SK-N-SH (cell line): ENCODE measurements at regions not wholly inside any gene's neighbourhood (a gene's known extent, or its start where the extent isn't known, plus 50 kb on each side); places are given as distances from the start of the nearest gene placed in this dataset.
A peak's percentile ranks its signal among the peaks of the same experiment; 100 is the strongest.

ENCODE experiments used
- CTCF ChIA-PET: fragments of 300-600, 350-600 bp; formaldehyde crosslinking; extraction: SDS; loops from one replicate; lab custom pipeline; 2021; lab: Yijun Ruan, JAX
- POLR2A ChIA-PET: fragments of 350-600 bp; sonication (Branson Sonifier 250); formaldehyde crosslinking; extraction: SDS; loops from one replicate; lab custom pipeline; 2020; ENCODE audit warnings: antibody characterized with exemption, inconsistent platforms; lab: Yijun Ruan, JAX
- DNase-seq: peaks from one replicate; pipeline ENCODE4 v3.0.0; 2012
- H2AFZ ChIP-seq: fragments of 200-600 bp; sonication (generic); 2 replicates; pipeline ENCODE4 v1.8.1; 2016; ENCODE audit warnings: antibody characterized with exemption, mild to moderate bottlenecking, low read depth
- H3F3A ChIP-seq: fragments of 200-600 bp; sonication (generic); replicated peaks from 2 replicates; pipeline ENCODE3; 2016; ENCODE audit warnings: antibody characterized with exemption, mild to moderate bottlenecking; ENCODE audit not compliant: insufficient read depth
- H3K27ac ChIP-seq, 2 experiments: fragments of 200-500 bp in 1 of 2; fragments of 200-600 bp in 1 of 2; sonication (Bioruptor generic) in 1 of 2; sonication (generic), shearing (Covaris generic) in 1 of 2; 2 replicates each; pipeline versions ENCODE4 v1.5.1 to v1.6.1; 2014 to 2016; ENCODE audit warnings: low read depth in 2 of 2, inconsistent platforms in 1 of 2, low read length in 1 of 2, mild to moderate bottlenecking in 1 of 2, mixed read lengths in 1 of 2
- H3K27me3 ChIP-seq: fragments of 200-600 bp; sonication (generic), shearing (Covaris generic); 2 replicates; pipeline ENCODE4 v1.6.1; 2016; ENCODE audit warnings: mixed run types; ENCODE audit not compliant: insufficient read depth
- H3K36me3 ChIP-seq, 2 experiments: fragments of 200-500 bp in 1 of 2; fragments of 200-600 bp in 1 of 2; sonication (Bioruptor generic) in 1 of 2; sonication (generic) in 1 of 2; replicated peaks in 1 of 2; 2 replicates each; pipeline versions ENCODE3 to v1.5.1; 2014 to 2016; ENCODE audit warnings: low read length in 1 of 2, mild to moderate bottlenecking in 1 of 2; ENCODE audit not compliant: insufficient read depth in 2 of 2, control insufficient read depth in 1 of 2
- H3K4me1 ChIP-seq, 2 experiments: fragments of 200-500 bp in 1 of 2; fragments of 200-600 bp in 1 of 2; sonication (Bioruptor generic) in 1 of 2; sonication (generic), shearing (Covaris generic) in 1 of 2; 2 replicates each; pipeline versions ENCODE4 v1.5.1 to v1.6.1; 2014 to 2016; ENCODE audit warnings: low read depth in 1 of 2, low read length in 1 of 2, mixed run types in 1 of 2; ENCODE audit not compliant: insufficient read depth in 2 of 2, control insufficient read depth in 1 of 2
- H3K4me2 ChIP-seq: fragments of 200-600 bp; sonication (generic), shearing (Covaris generic); 2 replicates; pipeline ENCODE4 v1.6.1; 2017; ENCODE audit warnings: mixed run types
- H3K4me3 ChIP-seq, 2 experiments: fragments of 200-500 bp in 1 of 2; fragments of 200-600 bp in 1 of 2; sonication (Bioruptor generic) in 1 of 2; sonication (generic), shearing (Covaris generic) in 1 of 2; 2 replicates each; pipeline versions ENCODE4 v1.5.1 to v1.8.1; 2014 to 2016; ENCODE audit warnings: low read depth in 2 of 2, inconsistent platforms in 1 of 2, low read length in 1 of 2, mild to moderate bottlenecking in 1 of 2, mixed read lengths in 1 of 2, moderate library complexity in 1 of 2
- H3K79me2 ChIP-seq: fragments of 200-600 bp; sonication (generic); 2 replicates; pipeline ENCODE4 v1.8.1; 2017; ENCODE audit warnings: mild to moderate bottlenecking; ENCODE audit not compliant: insufficient read depth
- H3K9ac ChIP-seq: fragments of 200-600 bp; sonication (generic); 2 replicates; pipeline ENCODE4 v1.6.1; 2017; ENCODE audit warnings: mixed run types
- H3K9me2 ChIP-seq: fragments of 200-600 bp; sonication (generic); 2 replicates; pipeline ENCODE4 v1.6.1; 2017; ENCODE audit warnings: mixed run types
- H3K9me3 ChIP-seq: fragments of 200-600 bp; sonication (generic); 2 replicates; pipeline ENCODE4 v1.6.1; 2017; ENCODE audit warnings: mixed run types, mild to moderate bottlenecking, moderate library complexity
- H4K20me1 ChIP-seq: fragments of 200-600 bp; sonication (generic); 2 replicates; pipeline ENCODE4 v1.6.1; 2017; ENCODE audit warnings: mild to moderate bottlenecking, mixed run types; ENCODE audit not compliant: insufficient read depth
- ELF1 ChIP-seq: IDR thresholded peaks from 2 replicates; pipeline ENCODE4 v1.4.0; 2012
- FOXJ3 ChIP-seq: sonication (generic); formaldehyde crosslinking; IDR thresholded peaks from 2 replicates; pipeline ENCODE4 v1.5.1; 2020; ENCODE audit warnings: mild to moderate bottlenecking, missing genetic modification reagents
- FOXM1 ChIP-seq: IDR thresholded peaks from 2 replicates; pipeline ENCODE4 v1.4.0; 2012; ENCODE audit warnings: low read depth, mild to moderate bottlenecking
- GATA2 ChIP-seq: sonication (generic); formaldehyde crosslinking; IDR thresholded peaks from 2 replicates; pipeline ENCODE4 v1.5.0; 2020; ENCODE audit warnings: mild to moderate bottlenecking, missing genetic modification reagents
- JUND ChIP-seq: IDR thresholded peaks from 2 replicates; pipeline ENCODE4 v1.4.0; 2012
- MXI1 ChIP-seq: IDR thresholded peaks from 2 replicates; pipeline ENCODE4 v1.6.1; 2012; ENCODE audit warnings: mild to moderate bottlenecking, low read depth, low read length, improper control_type of control experiment
- RAD21 ChIP-seq: IDR thresholded peaks from 2 replicates; pipeline ENCODE4 v1.6.1; 2012; ENCODE audit warnings: mild to moderate bottlenecking, low read length
- RCOR1 ChIP-seq: fragments of 150-350 bp; IDR thresholded peaks from 2 replicates; pipeline ENCODE4 v1.6.1; 2017; ENCODE audit warnings: antibody characterized with exemption, low read length
- SIN3A ChIP-seq: IDR thresholded peaks from 2 replicates; pipeline ENCODE4 v1.6.1; 2012; ENCODE audit warnings: low read depth, mild to moderate bottlenecking, low read length, moderate library complexity, borderline replicate concordance
- TCF12 ChIP-seq: IDR thresholded peaks from 2 replicates; pipeline ENCODE4 v1.4.0; 2012
- TEAD4 ChIP-seq: IDR thresholded peaks from 2 replicates; pipeline ENCODE4 v1.4.0; 2012; ENCODE audit warnings: mild to moderate bottlenecking, borderline replicate concordance; ENCODE audit not compliant: insufficient read depth
- WGBS: methylation state at CpG from one replicate; pipeline ENCODE4 v1.1.6; 2017; ENCODE audit warnings: low lambda C conversion rate; 5-methylcytosine and 5-hydroxymethylcytosine counted together
- TF ChIP-seq, protein P1 (sequence below): IDR thresholded peaks from 2 replicates; pipeline ENCODE4 v1.4.0; 2012; ENCODE audit warnings: low read depth, borderline replicate concordance
- TF ChIP-seq, protein P2 (sequence below): IDR thresholded peaks from 2 replicates; pipeline ENCODE4; 2012
- TF ChIP-seq, protein P3 (sequence below): fragments of 150-350 bp; IDR thresholded peaks from 2 replicates; pipeline ENCODE4 v1.6.1; 2017; ENCODE audit warnings: antibody characterized with exemption, low read length, low read depth, borderline replicate concordance
- TF ChIP-seq, protein P4 (sequence below): IDR thresholded peaks from 2 replicates; pipeline ENCODE4 v1.6.1; 2012; ENCODE audit warnings: mild to moderate bottlenecking, low read depth, low read length, moderate library complexity

DNA sequence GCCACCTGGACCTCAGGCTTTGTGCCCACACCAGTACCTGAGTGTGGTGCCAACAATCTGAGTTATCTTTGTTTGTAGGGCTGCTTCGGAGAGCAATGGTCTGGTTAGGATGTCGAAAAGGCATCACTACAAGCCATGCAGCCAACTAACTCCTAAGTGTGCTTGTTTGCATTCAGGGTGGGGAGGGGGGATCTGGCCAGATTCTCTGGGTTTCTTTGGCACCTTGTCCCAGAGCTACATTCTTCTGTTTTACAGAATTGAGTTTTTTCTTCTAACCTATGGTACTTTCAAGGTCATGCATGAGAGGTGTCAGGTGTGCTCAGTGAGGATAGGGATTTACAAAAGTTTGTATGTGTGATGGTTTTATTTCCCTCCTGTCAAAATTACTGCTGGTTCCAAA lies 391.4 kb upstream of the RARB start:
- no peak overlapping the region for H3K4me3 ChIP-seq
- CTCF ChIA-PET = interaction anchor here (0.6 kb wide), 1 partner anchor 446 kb away, joined by 3 read pairs; no protein-coding TSS in a partner anchor
- no peak overlapping the region; the same call in 1 of the 2 replicates for H3K4me2 ChIP-seq
- peak overlapping the region in 1 of 2 experiments; percentile 28; a peak in 1 of 4 replicates for H3K27ac ChIP-seq
- no peaks in the 10 kb centered on the region for H3K9me2 ChIP-seq
- no peaks in the 10 kb centered on the region for H3K9me3 ChIP-seq
- H3F3A ChIP-seq = no peaks in the 10 kb centered on the region
- POLR2A ChIA-PET = no interaction called here
- no peak overlapping the region for H3K9ac ChIP-seq
- H3K36me3 ChIP-seq = no peaks in the 10 kb centered on the region
- no peak overlapping the region for H2AFZ ChIP-seq
- H3K4me1 ChIP-seq = peaks cover 0 to 4% of the 10 kb centered on the region in 2 experiments; a peak in 2 of 4 replicates
- DNase-seq = no peak
- H4K20me1 ChIP-seq = no peaks in the 10 kb centered on the region
- no peaks in the 10 kb centered on the region for H3K27me3 ChIP-seq
- TF ChIP-seq, protein P1, sequence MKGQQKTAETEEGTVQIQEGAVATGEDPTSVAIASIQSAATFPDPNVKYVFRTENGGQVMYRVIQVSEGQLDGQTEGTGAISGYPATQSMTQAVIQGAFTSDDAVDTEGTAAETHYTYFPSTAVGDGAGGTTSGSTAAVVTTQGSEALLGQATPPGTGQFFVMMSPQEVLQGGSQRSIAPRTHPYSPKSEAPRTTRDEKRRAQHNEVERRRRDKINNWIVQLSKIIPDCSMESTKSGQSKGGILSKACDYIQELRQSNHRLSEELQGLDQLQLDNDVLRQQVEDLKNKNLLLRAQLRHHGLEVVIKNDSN = no peak
- no peak for TF ChIP-seq FOXJ3
- TF ChIP-seq, protein P2, sequence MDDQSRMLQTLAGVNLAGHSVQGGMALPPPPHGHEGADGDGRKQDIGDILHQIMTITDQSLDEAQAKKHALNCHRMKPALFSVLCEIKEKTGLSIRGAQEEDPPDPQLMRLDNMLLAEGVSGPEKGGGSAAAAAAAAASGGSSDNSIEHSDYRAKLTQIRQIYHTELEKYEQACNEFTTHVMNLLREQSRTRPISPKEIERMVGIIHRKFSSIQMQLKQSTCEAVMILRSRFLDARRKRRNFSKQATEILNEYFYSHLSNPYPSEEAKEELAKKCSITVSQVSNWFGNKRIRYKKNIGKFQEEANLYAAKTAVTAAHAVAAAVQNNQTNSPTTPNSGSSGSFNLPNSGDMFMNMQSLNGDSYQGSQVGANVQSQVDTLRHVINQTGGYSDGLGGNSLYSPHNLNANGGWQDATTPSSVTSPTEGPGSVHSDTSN = no peak
- TF ChIP-seq, protein P3, sequence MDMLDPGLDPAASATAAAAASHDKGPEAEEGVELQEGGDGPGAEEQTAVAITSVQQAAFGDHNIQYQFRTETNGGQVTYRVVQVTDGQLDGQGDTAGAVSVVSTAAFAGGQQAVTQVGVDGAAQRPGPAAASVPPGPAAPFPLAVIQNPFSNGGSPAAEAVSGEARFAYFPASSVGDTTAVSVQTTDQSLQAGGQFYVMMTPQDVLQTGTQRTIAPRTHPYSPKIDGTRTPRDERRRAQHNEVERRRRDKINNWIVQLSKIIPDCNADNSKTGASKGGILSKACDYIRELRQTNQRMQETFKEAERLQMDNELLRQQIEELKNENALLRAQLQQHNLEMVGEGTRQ = no peak
- no peak for TF ChIP-seq TCF12
- TF ChIP-seq ELF1 = no peak
- TF ChIP-seq JUND = no peak
- no peak for TF ChIP-seq RCOR1
- TF ChIP-seq RAD21 = no peak
- TF ChIP-seq, protein P4, sequence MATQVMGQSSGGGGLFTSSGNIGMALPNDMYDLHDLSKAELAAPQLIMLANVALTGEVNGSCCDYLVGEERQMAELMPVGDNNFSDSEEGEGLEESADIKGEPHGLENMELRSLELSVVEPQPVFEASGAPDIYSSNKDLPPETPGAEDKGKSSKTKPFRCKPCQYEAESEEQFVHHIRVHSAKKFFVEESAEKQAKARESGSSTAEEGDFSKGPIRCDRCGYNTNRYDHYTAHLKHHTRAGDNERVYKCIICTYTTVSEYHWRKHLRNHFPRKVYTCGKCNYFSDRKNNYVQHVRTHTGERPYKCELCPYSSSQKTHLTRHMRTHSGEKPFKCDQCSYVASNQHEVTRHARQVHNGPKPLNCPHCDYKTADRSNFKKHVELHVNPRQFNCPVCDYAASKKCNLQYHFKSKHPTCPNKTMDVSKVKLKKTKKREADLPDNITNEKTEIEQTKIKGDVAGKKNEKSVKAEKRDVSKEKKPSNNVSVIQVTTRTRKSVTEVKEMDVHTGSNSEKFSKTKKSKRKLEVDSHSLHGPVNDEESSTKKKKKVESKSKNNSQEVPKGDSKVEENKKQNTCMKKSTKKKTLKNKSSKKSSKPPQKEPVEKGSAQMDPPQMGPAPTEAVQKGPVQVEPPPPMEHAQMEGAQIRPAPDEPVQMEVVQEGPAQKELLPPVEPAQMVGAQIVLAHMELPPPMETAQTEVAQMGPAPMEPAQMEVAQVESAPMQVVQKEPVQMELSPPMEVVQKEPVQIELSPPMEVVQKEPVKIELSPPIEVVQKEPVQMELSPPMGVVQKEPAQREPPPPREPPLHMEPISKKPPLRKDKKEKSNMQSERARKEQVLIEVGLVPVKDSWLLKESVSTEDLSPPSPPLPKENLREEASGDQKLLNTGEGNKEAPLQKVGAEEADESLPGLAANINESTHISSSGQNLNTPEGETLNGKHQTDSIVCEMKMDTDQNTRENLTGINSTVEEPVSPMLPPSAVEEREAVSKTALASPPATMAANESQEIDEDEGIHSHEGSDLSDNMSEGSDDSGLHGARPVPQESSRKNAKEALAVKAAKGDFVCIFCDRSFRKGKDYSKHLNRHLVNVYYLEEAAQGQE = no peak
- H3K79me2 ChIP-seq = no peaks in the 10 kb centered on the region
- 44% methylated on average over 2 of the region's 2 CpGs for WGBS

DNA sequence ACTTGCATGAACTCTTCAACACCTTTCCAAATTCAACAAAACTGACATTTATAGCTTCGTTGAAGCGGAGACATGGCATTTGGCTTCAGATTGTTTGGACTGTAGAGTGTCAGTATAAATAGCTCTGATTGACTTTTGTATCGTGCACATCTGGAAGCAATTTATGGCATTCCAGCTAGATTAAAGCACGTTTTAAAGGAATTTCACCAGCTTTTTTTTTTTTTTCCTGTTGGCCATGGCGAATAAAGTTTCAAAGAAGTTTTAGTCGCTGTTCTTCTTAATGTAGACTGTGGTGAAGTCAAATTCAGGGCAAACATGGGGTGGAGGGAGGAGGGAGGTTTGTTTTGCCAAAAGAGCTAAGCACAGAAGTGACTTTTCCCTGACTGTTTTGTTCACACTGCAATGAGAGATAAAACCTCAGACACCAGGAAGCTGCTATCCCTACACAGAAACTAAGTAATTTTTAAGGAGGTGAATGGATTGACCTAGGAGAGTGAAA lies 391.0 kb upstream of the RARB start:
- Histone ChIP-seq H3K4me2 (peak overlapping the region; percentile 38; the same call in 1 of the 2 replicates), H3K27ac (peak overlapping the region in 1 of 2 experiments; percentile 40; a peak in 1 of 4 replicates), H3K9ac (no peak overlapping the region), H3K4me1 (peaks cover 0 to 4% of the 10 kb centered on the region in 2 experiments; a peak in 2 of 4 replicates), H3K9me2 (no peaks in the 10 kb centered on the region), H4K20me1 (no peaks in the 10 kb centered on the region), H3F3A (no peaks in the 10 kb centered on the region), H3K4me3 (no peak overlapping the region; a peak in 1 of 4 replicates), H3K9me3 (no peaks in the 10 kb centered on the region), H3K79me2 (no peaks in the 10 kb centered on the region), H3K36me3 (no peaks in the 10 kb centered on the region), H3K27me3 (no peaks in the 10 kb centered on the region), H2AFZ (peak overlapping the region; percentile 72; the same call in 1 of the 2 replicates)
- WGBS = 32% methylated on average over 6 of the region's 6 CpGs
- ChIA-PET CTCF (interaction anchor here (0.6 to 2.1 kb wide), 3 partner anchors 15 to 557 kb away, joined by 3 to 11 read pairs (median 4); no protein-coding TSS in a partner anchor), POLR2A (no interaction called here)
- no peak for DNase-seq
- TF ChIP-seq SIN3A (no peak), MXI1 (no peak), RCOR1 (no peak), TEAD4 (0 out of 2 replicates have a peak, but pooled peaks have one; percentile 23), GATA2 (CRISPR knock-in tag) (no peak), JUND (0 out of 2 replicates have a peak, but pooled peaks have one; percentile 31), FOXM1 (no peak)
- TF ChIP-seq, protein P2 = peak; percentile 70
